ENCODE measurements at regions not wholly inside any gene's neighbourhood (a gene's known extent, or its start where the extent isn't known, plus 50 kb on each side); places are given as distances from the start of the nearest gene placed in this dataset.

DNA sequence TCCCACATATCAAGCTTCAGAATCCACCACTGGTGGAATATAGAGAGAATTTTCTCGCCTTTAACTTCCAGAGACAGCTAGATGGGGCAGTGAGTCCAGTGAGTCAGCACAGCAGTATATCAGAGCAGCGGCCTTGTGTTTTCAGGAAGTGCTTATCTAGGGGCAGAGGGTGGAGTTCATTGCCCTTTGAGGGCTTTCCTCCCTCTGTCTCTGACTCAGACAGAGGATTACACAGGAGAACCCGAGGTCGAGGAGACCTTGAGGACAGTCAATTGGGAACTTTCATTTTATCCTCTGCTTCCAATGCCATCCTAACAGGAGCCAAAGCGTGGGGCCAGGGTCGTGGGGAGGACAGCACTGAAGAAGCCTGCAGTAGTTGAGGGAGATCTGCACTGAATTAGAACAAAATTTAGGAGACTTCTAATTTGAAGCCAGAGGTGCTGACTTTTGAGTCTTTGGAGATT is 109.6 kb upstream of the UMPS start (continued):
- TF ChIP-seq CBX5 (CRISPR knock-in tag; IDR thresholded peaks at IDR 0.05; ENCODE audit: borderline replicate concordance) (peak; percentile 80; the same call in 1 of the 2 replicates), ARNT2 (CRISPR knock-in tag; IDR thresholded peaks at IDR 0.05; ENCODE audit: low read depth) (0 out of 2 replicates have a peak, but pooled peaks have one; percentile 43), MIER2 (CRISPR knock-in tag; IDR thresholded peaks at IDR 0.05) (peak; percentile 65; the same call in 1 of the 2 replicates), ZNF468 (CRISPR knock-in tag; IDR thresholded peaks at IDR 0.05) (no peak), KAT8 (CRISPR knock-in tag; IDR thresholded peaks at IDR 0.05) (peak; percentile 82), ZNF761 (CRISPR knock-in tag; conservative IDR thresholded peaks at IDR 0.05) (peak; percentile 84; the same call in 1 of the 2 replicates), JUN (CRISPR knock-in tag; IDR thresholded peaks at IDR 0.05) (peak; percentile 89), ZBTB33 (CRISPR knock-in tag; IDR thresholded peaks at IDR 0.05) (peak; percentile 55; the same call in 1 of the 2 replicates), THYN1 (CRISPR knock-in tag; IDR thresholded peaks at IDR 0.05; ENCODE audit: borderline replicate concordance, low read depth) (no peak), SIN3A (IDR thresholded peaks at IDR 0.05; ENCODE audit: borderline replicate concordance, low read depth, low read length) (0 out of 2 replicates have a peak, but pooled peaks have one; percentile 46), HOXA5 (CRISPR knock-in tag; IDR thresholded peaks at IDR 0.05) (no peak), HDAC2 (CRISPR knock-in tag; IDR thresholded peaks at IDR 0.05) (peak; percentile 94), ZNF124 (CRISPR knock-in tag; IDR thresholded peaks at IDR 0.05) (peak; percentile 74), FOXA1 (IDR thresholded peaks at IDR 0.05) (no peak), FOXA1 (CRISPR knock-in tag; IDR thresholded peaks at IDR 0.05) (peak; percentile 73), TAF1 (CRISPR knock-in tag; IDR thresholded peaks at IDR 0.05) (peak; percentile 48; the same call in 1 of the 2 replicates), ZMAT3 (CRISPR knock-in tag; conservative IDR thresholded peaks at IDR 0.05) (0 out of 2 replicates have a peak, but pooled peaks have one; percentile 22)
- TF ChIP-seq, protein P1, sequence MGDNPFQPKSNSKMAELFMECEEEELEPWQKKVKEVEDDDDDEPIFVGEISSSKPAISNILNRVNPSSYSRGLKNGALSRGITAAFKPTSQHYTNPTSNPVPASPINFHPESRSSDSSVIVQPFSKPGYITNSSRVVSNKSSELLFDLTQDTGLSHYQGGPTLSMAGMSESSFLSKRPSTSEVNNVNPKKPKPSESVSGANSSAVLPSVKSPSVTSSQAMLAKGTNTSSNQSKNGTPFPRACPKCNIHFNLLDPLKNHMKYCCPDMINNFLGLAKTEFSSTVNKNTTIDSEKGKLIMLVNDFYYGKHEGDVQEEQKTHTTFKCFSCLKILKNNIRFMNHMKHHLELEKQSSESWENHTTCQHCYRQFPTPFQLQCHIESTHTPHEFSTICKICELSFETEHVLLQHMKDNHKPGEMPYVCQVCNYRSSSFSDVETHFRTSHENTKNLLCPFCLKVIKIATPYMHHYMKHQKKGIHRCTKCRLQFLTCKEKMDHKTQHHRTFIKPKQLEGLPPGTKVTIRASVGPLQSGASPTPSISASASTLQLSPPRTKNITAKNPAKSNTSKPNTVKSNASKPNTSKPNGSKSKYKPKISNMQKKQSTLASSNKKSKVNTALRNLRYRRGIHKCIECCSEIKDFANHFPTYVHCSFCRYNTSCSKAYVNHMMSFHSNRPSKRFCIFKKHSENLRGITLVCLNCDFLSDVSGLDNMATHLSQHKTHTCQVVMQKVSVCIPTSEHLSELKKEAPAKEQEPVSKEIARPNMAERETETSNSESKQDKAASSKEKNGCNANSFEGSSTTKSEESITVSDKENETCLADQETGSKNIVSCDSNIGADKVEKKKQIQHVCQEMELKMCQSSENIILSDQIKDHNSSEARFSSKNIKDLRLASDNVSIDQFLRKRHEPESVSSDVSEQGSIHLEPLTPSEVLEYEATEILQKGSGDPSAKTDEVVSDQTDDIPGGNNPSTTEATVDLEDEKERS (CRISPR knock-in tag; IDR thresholded peaks at IDR 0.05), result peak; percentile 92
- TF ChIP-seq, protein P2, sequence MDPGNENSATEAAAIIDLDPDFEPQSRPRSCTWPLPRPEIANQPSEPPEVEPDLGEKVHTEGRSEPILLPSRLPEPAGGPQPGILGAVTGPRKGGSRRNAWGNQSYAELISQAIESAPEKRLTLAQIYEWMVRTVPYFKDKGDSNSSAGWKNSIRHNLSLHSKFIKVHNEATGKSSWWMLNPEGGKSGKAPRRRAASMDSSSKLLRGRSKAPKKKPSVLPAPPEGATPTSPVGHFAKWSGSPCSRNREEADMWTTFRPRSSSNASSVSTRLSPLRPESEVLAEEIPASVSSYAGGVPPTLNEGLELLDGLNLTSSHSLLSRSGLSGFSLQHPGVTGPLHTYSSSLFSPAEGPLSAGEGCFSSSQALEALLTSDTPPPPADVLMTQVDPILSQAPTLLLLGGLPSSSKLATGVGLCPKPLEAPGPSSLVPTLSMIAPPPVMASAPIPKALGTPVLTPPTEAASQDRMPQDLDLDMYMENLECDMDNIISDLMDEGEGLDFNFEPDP (CRISPR knock-in tag; conservative IDR thresholded peaks at IDR 0.05), result no peak

All from HepG2 (cell line).